Tibial artery (tissue), 4 donors: ENCODE measurements at regions not wholly inside any gene's neighbourhood (a gene's known extent, or its start where the extent isn't known, plus 50 kb on each side); places are given as distances from the start of the nearest gene placed in this dataset.

ENCODE experiments used
- DNase-seq, 2 donors: peaks; one replicate each; pipeline ENCODE4 v3.0.0-alpha.2; 2019
- H3K27ac ChIP-seq, 2 donors: fragments of 200-600 bp; sonication (generic) in 1 of 2; 1 replicate in 1 of 2; 2 replicates in 1 of 2; pipeline ENCODE4 v1.5.1; 2018 to 2019; ENCODE audit warnings: mild to moderate bottlenecking in 1 of 2
- H3K27me3 ChIP-seq, 2 donors: fragments of 200-600 bp; sonication (generic) in 1 of 2; one replicate each; pipeline versions ENCODE4 v1.5.1 to v1.6.0; 2016 to 2019
- H3K36me3 ChIP-seq, 3 donors: fragments of 200-600 bp; sonication (generic) in 2 of 3; one replicate each; pipeline ENCODE4 v1.5.1; 2016 to 2019; ENCODE audit warnings: mild to moderate bottlenecking in 2 of 3
- H3K4me1 ChIP-seq, 4 donors: fragments of 200-600 bp; sonication (generic) in 2 of 4; 1 replicate in 3 of 4; 2 replicates in 1 of 4; pipeline ENCODE4 v1.5.1; 2016 to 2019
- H3K4me3 ChIP-seq, 2 donors: fragments of 200-600 bp; sonication (generic) in 1 of 2; 1 replicate in 1 of 2; 2 replicates in 1 of 2; pipeline ENCODE4 v1.5.1; 2018 to 2019; ENCODE audit warnings: mild to moderate bottlenecking in 2 of 2
- H3K9me3 ChIP-seq, 3 donors: fragments of 200-600 bp; sonication (generic) in 1 of 3; one replicate each; pipeline ENCODE4 v1.5.1; 2016 to 2019
- intact Hi-C: fragments of 100-400 bp; cut with DNase I; formaldehyde crosslinking; loops from one replicate; pipeline ENCODE4 v1.15.0; 2023; ENCODE audit warnings: low total_unique reads
- TF ChIP-seq, protein P1 (sequence below), 2 experiments: fragments of 200-600 bp in 1 of 2; fragments of 450-650 bp in 1 of 2; IDR thresholded peaks; one replicate each; pipeline ENCODE4 v1.5.1; 2017 to 2019; ENCODE audit warnings: antibody characterized with exemption in 2 of 2, mild to moderate bottlenecking in 1 of 2, moderate library complexity in 1 of 2

DNA sequence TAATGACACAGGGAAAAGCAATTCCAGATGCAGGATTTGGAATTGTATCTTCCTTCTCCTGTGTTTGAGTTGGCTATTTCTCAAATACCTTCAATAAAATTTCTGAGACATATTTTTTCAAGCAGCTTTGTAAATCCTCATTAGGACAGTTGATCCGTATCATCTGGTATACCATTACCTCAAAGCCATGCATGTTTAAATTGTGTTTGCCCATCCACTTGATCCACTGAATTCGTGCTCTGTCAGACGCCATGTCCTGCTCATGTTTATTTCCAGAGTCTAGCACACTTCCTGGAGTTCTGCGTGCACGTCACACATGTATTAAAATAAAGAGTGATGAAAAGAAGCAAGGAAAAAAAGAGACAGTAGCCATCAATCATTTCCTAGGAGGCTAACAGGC is 141.8 kb upstream of the CDC14C start:
- Histone ChIP-seq H3K27me3 (no peaks in the 10 kb centered on the region), H3K9me3 (no peaks in the 10 kb centered on the region), H3K36me3 (no peaks in the 10 kb centered on the region), H3K4me3 (no peak overlapping the region), H3K4me1 (no peaks in the 10 kb centered on the region), H3K27ac (no peak overlapping the region)
- DNase-seq = no peak
- TF ChIP-seq, protein P1, sequence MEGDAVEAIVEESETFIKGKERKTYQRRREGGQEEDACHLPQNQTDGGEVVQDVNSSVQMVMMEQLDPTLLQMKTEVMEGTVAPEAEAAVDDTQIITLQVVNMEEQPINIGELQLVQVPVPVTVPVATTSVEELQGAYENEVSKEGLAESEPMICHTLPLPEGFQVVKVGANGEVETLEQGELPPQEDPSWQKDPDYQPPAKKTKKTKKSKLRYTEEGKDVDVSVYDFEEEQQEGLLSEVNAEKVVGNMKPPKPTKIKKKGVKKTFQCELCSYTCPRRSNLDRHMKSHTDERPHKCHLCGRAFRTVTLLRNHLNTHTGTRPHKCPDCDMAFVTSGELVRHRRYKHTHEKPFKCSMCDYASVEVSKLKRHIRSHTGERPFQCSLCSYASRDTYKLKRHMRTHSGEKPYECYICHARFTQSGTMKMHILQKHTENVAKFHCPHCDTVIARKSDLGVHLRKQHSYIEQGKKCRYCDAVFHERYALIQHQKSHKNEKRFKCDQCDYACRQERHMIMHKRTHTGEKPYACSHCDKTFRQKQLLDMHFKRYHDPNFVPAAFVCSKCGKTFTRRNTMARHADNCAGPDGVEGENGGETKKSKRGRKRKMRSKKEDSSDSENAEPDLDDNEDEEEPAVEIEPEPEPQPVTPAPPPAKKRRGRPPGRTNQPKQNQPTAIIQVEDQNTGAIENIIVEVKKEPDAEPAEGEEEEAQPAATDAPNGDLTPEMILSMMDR (IDR thresholded peaks at IDR 0.05) = no peak
- intact Hi-C loops = no loop called here

DNA sequence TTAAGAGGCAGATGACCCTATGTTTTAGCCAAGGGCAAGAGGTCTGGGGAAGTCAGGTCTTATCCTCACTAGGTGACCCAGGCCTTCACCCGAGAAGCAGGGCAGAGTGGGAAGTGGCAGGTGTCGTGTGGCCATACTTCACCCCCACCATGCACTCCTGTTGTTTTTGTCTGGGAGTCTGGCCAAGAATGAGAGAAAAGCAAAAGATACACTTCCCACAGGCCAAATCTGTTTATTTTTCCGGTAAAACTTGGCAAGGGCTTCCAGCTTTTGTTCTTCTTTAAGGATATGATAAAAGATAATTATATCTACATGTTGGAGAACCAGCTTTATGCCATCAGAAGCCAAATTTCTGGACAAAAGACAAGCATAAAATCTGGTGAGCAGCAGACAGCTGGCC is 137.4 kb upstream of the CDC14C start:
- Histone ChIP-seq H3K36me3 (no peaks in the 10 kb centered on the region), H3K9me3 (no peaks in the 10 kb centered on the region), H3K4me1 (no peaks in the 10 kb centered on the region), H3K27ac (no peak overlapping the region), H3K4me3 (no peak overlapping the region), H3K27me3 (no peaks in the 10 kb centered on the region)
- intact Hi-C loops = no loop called here
- TF ChIP-seq, protein P1 (IDR thresholded peaks at IDR 0.05) = no peak
- DNase-seq = no peak

DNA sequence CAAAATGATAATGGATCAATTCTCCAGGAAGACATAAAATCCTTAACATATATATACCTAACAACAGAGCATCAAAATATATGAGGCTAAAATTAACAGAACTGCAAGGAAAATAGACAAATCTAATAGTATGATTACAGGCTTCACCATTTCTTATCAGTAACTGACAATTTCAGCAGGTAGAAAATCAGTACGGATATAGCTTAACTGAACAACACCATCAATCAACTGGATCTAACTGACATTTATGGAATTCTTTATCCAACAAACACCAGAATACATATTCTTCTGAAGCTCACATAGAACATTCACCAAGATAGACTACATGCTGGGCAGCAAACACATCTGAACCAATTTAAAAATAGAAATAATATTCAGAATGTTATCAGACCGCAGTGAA is 121.1 kb upstream of the CDC14C start:
- intact Hi-C loops = no loop called here
- H3K27ac ChIP-seq = no peak overlapping the region
- TF ChIP-seq, protein P1 (IDR thresholded peaks at IDR 0.05) = no peak
- DNase-seq = no peak
- no peaks in the 10 kb centered on the region for H3K4me1 ChIP-seq
- H3K27me3 ChIP-seq = no peaks in the 10 kb centered on the region
- H3K36me3 ChIP-seq = no peaks in the 10 kb centered on the region
- H3K9me3 ChIP-seq = no peaks in the 10 kb centered on the region
- no peak overlapping the region for H3K4me3 ChIP-seq

DNA sequence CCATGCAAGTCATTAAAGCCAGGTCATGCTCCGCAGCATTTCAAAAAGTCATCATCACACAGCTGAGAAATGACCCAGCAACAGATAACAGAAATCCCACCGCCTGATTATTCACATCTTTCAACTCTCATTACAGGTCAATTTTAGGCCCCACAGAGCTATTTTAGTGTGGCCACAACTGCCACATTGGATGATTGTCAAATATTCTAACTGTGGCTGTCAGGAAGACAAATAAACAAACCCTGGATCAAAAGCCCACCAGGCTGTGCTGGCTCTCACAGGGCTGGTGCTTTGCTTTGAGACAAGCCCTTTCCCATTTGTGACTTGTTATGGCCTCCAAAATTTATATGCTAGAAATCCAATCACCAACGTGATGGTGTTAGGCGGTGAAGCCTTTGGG is 117.6 kb upstream of the CDC14C start:
- DNase-seq = no peak
- TF ChIP-seq, protein P1 (IDR thresholded peaks at IDR 0.05) = no peak
- Histone ChIP-seq H3K4me3 (no peak overlapping the region), H3K9me3 (no peaks in the 10 kb centered on the region), H3K27me3 (no peaks in the 10 kb centered on the region), H3K36me3 (no peaks in the 10 kb centered on the region), H3K27ac (no peak overlapping the region), H3K4me1 (no peaks in the 10 kb centered on the region)
- intact Hi-C loops = no loop called here

DNA sequence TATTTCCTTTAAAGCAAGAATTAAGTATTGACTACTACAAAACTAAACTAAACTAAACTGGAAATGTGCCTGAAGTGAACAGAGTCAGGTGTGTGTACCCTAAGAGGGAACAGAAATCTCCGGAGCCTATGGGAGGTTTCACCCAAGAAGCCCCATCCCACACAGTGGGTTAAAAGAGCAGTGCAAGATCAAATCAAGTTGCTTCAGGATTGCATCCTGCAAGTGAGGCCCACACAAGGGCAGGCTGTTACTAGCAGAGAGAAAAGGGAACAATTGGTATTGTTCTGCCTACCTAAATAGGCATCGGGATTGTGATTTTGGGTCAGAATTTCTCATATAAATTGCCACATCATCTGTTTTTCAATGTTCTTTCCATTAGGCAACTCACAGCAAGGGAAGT is 113.3 kb upstream of the CDC14C start:
- TF ChIP-seq, protein P1 (IDR thresholded peaks at IDR 0.05) = no peak
- no peaks in the 10 kb centered on the region for H3K36me3 ChIP-seq
- H3K4me1 ChIP-seq = no peaks in the 10 kb centered on the region
- no peak for DNase-seq
- no peak overlapping the region for H3K27ac ChIP-seq
- no peak overlapping the region for H3K4me3 ChIP-seq
- intact Hi-C loops = no loop called here
- H3K9me3 ChIP-seq = no peaks in the 10 kb centered on the region
- H3K27me3 ChIP-seq = no peaks in the 10 kb centered on the region

DNA sequence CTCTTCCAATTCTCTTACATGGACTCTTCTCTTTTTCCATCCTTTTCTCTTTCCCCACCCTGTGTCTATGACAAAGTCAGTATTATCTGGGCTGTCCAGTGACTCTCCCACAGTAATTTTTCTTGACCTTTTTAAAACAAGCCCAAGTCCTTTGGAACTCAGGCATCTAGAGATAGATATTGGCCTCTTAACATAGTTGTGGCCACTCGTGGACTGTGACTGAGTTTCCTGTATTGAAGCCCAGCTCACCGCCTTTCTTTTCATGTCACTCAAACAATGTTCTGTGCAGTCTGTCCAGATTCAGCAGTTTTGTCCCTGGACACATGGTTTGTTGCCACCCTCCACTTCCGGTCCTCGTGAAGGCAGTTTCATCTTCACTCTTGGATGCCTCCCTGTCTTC is 110.9 kb upstream of the CDC14C start:
- Histone ChIP-seq H3K9me3 (no peaks in the 10 kb centered on the region), H3K4me1 (no peaks in the 10 kb centered on the region), H3K27ac (no peak overlapping the region), H3K4me3 (no peak overlapping the region), H3K27me3 (no peaks in the 10 kb centered on the region), H3K36me3 (no peaks in the 10 kb centered on the region)
- intact Hi-C loops = no loop called here
- TF ChIP-seq, protein P1 (IDR thresholded peaks at IDR 0.05) = no peak
- no peak for DNase-seq
